ENCODE measurements at regions not wholly inside any gene's neighbourhood (a gene's known extent, or its start where the extent isn't known, plus 50 kb on each side); places are given as distances from the start of the nearest gene placed in this dataset.

GRCh38 chr2:136441979-136442714 is 323.2 kb upstream of the THSD7B start:
- Histone ChIP-seq H3K27ac (no peak overlapping the region), H3K4me3 (no peak overlapping the region), H3K4me1 (replicated peaks in 1 of 2) (peaks cover 12 to 15% of the 10 kb centered on the region in 2 donors)
- WGBS, 10 experiments = 0 to 83% (median 47%) methylated on average over 1 to 5 of the region's 9 CpGs
- no peak for ATAC-seq (replicated peaks in 6 of 8)
- in situ Hi-C loops (cut with MboI; ENCODE audit: low pct_unique_long_range_greater_than_20kb in 2 of 9, low sequenced_read_pairs in 9 of 9, unreplicated experiment in 9 of 9) = loop anchor here in 1 of 9 experiments (25.0 kb wide), 1 partner anchor 1395 kb away; no protein-coding TSS in a partner anchor

GRCh38 chr2:136439064-136439676 is 321.2 kb upstream of the CXCR4 start:
- Histone ChIP-seq H3K4me3 (no peak overlapping the region), H3K27ac (no peak overlapping the region), H3K4me1 (replicated peaks in 1 of 2) (peaks cover 12% of the 10 kb centered on the region in 2 donors)
- in situ Hi-C loops (cut with MboI; ENCODE audit: low pct_unique_long_range_greater_than_20kb in 2 of 9, low sequenced_read_pairs in 9 of 9, unreplicated experiment in 9 of 9) = loop anchor here in 1 of 9 experiments (25.0 kb wide), 1 partner anchor 1398 kb away; no protein-coding TSS in a partner anchor
- peak in 7 of 8 experiments; percentile 16 to 78 (median 70) for ATAC-seq (replicated peaks in 6 of 8)
- WGBS, 10 experiments = 0 to 62% (median 8%) methylated on average over 1 to 5 of the region's 5 CpGs; no CpG with 5 or more reads in 3 of the 10 experiments

GRCh38 chr2:136437461-136437860 is 319.5 kb upstream of the CXCR4 start:
- no peak overlapping the region for H3K27ac ChIP-seq
- in situ Hi-C loops (cut with MboI; ENCODE audit: low pct_unique_long_range_greater_than_20kb in 2 of 9, low sequenced_read_pairs in 9 of 9, unreplicated experiment in 9 of 9) = loop anchor here in 1 of 9 experiments (25.0 kb wide), 1 partner anchor 1400 kb away; no protein-coding TSS in a partner anchor
- no peak overlapping the region for H3K4me3 ChIP-seq
- no peak for ATAC-seq (replicated peaks in 6 of 8)
- H3K4me1 ChIP-seq (replicated peaks in 1 of 2) = peaks cover under 1 to 12% of the 10 kb centered on the region in 2 donors
- WGBS, 10 experiments = 0 to 96% (median 48%) methylated on average over 1 to 5 of the region's 5 CpGs; no CpG with 5 or more reads in 4 of the 10 experiments

DNA sequence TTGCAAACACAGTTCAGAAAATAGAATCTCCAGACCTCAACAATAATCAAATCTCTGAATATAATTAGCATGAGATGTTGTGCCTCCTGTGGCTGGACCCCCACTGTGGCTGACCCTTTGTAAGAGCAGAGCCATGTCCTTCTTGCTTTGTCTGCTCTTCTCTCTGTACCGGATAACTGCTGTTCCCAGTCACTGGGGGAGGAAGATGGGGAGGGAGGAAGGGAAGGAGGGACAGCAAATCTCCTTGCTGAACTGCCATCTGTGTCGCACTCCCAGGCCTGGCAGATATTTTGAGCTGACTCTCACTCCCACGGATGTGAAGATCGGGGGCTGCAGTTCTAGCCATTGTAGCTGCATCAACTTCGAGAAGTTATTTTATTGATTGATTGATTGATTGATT is 319.0 kb upstream of the CXCR4 start:
- Histone ChIP-seq H3K27ac (no peak overlapping the region), H3K4me1 (replicated peaks in 1 of 2) (peaks cover 0 to 7% of the 10 kb centered on the region in 2 donors), H3K4me3 (no peak overlapping the region)
- no peak for ATAC-seq (replicated peaks in 6 of 8)
- in situ Hi-C loops (cut with MboI; ENCODE audit: low pct_unique_long_range_greater_than_20kb in 2 of 9, low sequenced_read_pairs in 9 of 9, unreplicated experiment in 9 of 9) = loop anchor here in 1 of 9 experiments (25.0 kb wide), 1 partner anchor 1400 kb away; no protein-coding TSS in a partner anchor
- WGBS, 10 experiments = 0 to 80% (median 43%) methylated on average over 1 to 5 of the region's 5 CpGs; no CpG with 5 or more reads in 3 of the 10 experiments

DNA sequence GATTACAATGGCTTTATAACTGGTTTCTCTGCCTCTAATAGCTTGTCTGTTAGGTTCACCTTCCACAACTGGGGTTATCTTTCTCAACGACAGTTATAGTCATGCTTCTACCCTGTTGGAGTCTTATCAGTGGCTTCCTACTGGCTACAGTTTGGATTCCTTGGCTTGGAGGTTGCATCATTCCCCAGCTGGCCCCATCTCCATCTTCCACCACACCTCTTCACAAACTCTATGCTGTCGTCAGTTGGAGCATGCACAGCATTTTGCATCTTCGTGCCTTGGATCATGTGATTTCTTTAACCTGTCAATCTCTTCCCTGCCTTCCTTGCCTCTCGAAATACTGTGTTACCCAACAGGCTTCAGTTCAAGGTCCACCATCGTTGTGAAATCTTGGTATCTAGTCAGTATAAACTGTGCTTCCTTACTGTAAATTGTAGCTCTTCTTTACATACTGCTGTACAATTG is 316.3 kb upstream of the CXCR4 start:
- WGBS, 10 experiments = 4 to 90% (median 52%) methylated on average over 1 to 5 of the region's 5 CpGs
- in situ Hi-C loops (cut with MboI; ENCODE audit: low pct_unique_long_range_greater_than_20kb in 2 of 9, low sequenced_read_pairs in 9 of 9, unreplicated experiment in 9 of 9) = loop anchor here in 1 of 9 experiments (25.0 kb wide), 1 partner anchor 1403 kb away; no protein-coding TSS in a partner anchor
- Histone ChIP-seq H3K4me1 (replicated peaks in 1 of 2) (peaks cover 0 to 4% of the 10 kb centered on the region in 2 donors), H3K4me3 (no peak overlapping the region), H3K27ac (no peak overlapping the region)
- peak in 2 of 8 experiments; percentile 79 to 82 for ATAC-seq (replicated peaks in 6 of 8)

- in situ Hi-C loops (cut with MboI; ENCODE audit: low pct_unique_long_range_greater_than_20kb in 2 of 9, low sequenced_read_pairs in 9 of 9, unreplicated experiment in 9 of 9) = loop anchor here in 1 of 9 experiments (25.0 kb wide), 1 partner anchor 1404 kb away; no protein-coding TSS in a partner anchor
These were observed 315.3 kb upstream of the CXCR4 start for GRCh38 chr2:136433261-136433660.

GRCh38 chr2:136424112-136424511 is 306.2 kb upstream of the CXCR4 start:
- no peak overlapping the region for H3K27ac ChIP-seq
- no peak overlapping the region for H3K4me3 ChIP-seq
- ATAC-seq (replicated peaks in 6 of 8) = peak in 2 of 8 experiments; percentile 44 to 75
- in situ Hi-C loops (cut with MboI; ENCODE audit: low pct_unique_long_range_greater_than_20kb in 2 of 9, low sequenced_read_pairs in 9 of 9, unreplicated experiment in 9 of 9) = loop anchor here in 4 of 9 experiments (25.0 kb wide), 1 partner anchor 1413 kb away; no protein-coding TSS in a partner anchor
- 0 to 78% (median 67%) methylated on average over 1 to 5 of the region's 7 CpGs; no CpG with 5 or more reads in 3 of the 10 experiments for WGBS, 10 experiments
- H3K4me1 ChIP-seq (replicated peaks in 1 of 2) = peaks cover 0 to 2% of the 10 kb centered on the region in 2 donors

More at GRCh38 chr2:136433261-136433660, 315.3 kb upstream of the CXCR4 start:
- WGBS, 10 experiments = 0 to 91% (median 74%) methylated on average over 1 to 3 of the region's 3 CpGs; no CpG with 5 or more reads in 2 of the 10 experiments
- no peaks in the 10 kb centered on the region for H3K4me1 ChIP-seq (replicated peaks in 1 of 2)
- no peak for ATAC-seq (replicated peaks in 6 of 8)
- H3K27ac ChIP-seq = no peak overlapping the region
- H3K4me3 ChIP-seq = no peak overlapping the region

DNA sequence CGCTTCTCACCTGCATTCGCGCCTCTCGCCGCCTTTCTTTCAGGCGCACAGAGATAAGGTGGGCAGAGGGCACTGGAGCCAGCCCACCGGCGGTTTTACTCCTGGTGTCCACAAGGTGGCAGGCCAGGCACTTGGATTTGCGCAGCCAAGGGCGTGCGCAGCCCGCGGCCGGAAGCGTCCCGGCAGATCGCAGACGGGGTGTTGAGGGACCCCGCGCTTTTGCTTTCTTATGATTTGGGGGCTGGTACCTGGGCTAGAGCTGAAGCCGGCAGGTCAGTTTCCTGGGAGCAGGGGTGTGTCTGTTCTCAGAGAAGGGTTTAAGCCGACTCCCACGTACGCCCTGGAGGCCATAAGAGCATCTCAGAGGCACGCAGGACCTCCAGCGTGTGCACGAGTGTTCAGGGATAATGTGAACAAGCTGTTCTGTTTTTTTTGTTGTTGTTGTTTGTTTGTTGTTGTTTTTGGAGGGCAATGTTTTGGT is 305.6 kb upstream of the CXCR4 start:
- Histone ChIP-seq H3K4me3 (peak overlapping the region; percentile 33 to 47 (median 45)), H3K4me1 (replicated peaks in 1 of 2) (peaks cover 0 to 2% of the 10 kb centered on the region in 2 donors), H3K27ac (no peak overlapping the region)
- in situ Hi-C loops (cut with MboI; ENCODE audit: low pct_unique_long_range_greater_than_20kb in 2 of 9, low sequenced_read_pairs in 9 of 9, unreplicated experiment in 9 of 9) = loop anchor here in 4 of 9 experiments (25.0 kb wide), 1 partner anchor 1414 kb away; no protein-coding TSS in a partner anchor
- peak; percentile 99 to 100 (median 100) for ATAC-seq (replicated peaks in 6 of 8)
- 6 to 14% (median 8%) methylated on average over 3 to 11 of the region's 27 CpGs; no CpG with 5 or more reads in 4 of the 10 experiments for WGBS, 10 experiments

GRCh38 chr2:136422512-136422911 is 304.6 kb upstream of the CXCR4 start:
- in situ Hi-C loops (cut with MboI; ENCODE audit: low pct_unique_long_range_greater_than_20kb in 2 of 9, low sequenced_read_pairs in 9 of 9, unreplicated experiment in 9 of 9) = loop anchor here in 4 of 9 experiments (25.0 kb wide), 1 partner anchor 1415 kb away; no protein-coding TSS in a partner anchor
- ATAC-seq (replicated peaks in 6 of 8) = no peak
- Histone ChIP-seq H3K27ac (no peak overlapping the region), H3K4me1 (replicated peaks in 1 of 2) (peaks cover 0 to 2% of the 10 kb centered on the region in 2 donors), H3K4me3 (no peak overlapping the region)
- 64 to 100% (median 90%) methylated on average over 1 to 2 of the region's 2 CpGs; no CpG with 5 or more reads in 1 of the 10 experiments for WGBS, 10 experiments

DNA sequence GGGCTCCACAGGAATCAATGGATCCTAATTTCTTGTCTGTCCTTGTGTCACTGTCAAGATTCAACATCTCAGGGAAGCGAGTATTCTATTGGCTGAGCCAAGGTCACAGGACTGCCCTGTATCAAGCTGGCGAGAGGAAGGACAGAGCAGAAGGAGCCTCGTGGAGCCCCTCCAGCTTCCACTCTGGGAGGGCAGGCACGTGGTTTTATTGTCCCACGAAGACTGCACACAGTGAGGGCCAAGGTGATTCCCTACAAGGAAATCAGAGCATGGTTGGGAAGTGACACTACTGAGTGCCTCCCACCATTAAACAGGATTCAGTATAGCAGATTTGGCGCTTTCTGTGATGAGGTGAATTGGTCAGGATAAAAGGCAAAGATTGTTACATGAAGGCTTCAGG is 302.4 kb upstream of the CXCR4 start:
- Histone ChIP-seq H3K4me1 (replicated peaks in 1 of 2) (peaks cover 0 to 2% of the 10 kb centered on the region in 2 donors), H3K4me3 (no peak overlapping the region), H3K27ac (no peak overlapping the region)
- WGBS, 10 experiments = 10 to 93% (median 46%) methylated on average over 1 to 3 of the region's 6 CpGs; no CpG with 5 or more reads in 2 of the 10 experiments
- no peak for ATAC-seq (replicated peaks in 6 of 8)
- in situ Hi-C loops (cut with MboI; ENCODE audit: low pct_unique_long_range_greater_than_20kb in 2 of 9, low sequenced_read_pairs in 9 of 9, unreplicated experiment in 9 of 9) = loop anchor here in 4 of 9 experiments (25.0 kb wide), 1 partner anchor 1417 kb away; no protein-coding TSS in a partner anchor

DNA sequence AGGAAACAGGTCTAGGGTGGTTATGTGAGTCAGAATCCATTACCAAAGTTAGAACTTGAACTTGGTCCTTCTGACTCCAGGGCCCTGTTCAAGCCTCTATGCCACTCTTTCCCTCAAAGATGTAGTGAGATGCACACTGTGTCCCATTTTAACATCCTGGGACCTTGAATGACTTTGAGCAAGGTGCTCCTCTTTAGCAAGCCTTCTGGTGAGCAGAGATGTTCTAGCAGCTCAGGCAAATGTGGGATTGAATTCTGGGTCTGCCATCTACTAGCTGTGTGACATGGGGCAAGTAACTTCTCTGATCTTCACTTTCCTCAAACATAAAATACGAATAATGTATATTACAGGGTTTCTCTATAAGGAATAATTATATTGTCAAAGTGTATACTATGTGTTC is 294.0 kb upstream of the CXCR4 start:
- in situ Hi-C loops (cut with MboI; ENCODE audit: low pct_unique_long_range_greater_than_20kb in 2 of 9, low sequenced_read_pairs in 9 of 9, unreplicated experiment in 9 of 9) = loop anchor here in 4 of 9 experiments (25.0 kb wide), 1 partner anchor 1425 kb away; no protein-coding TSS in a partner anchor
- H3K4me1 ChIP-seq (replicated peaks in 1 of 2) = no peaks in the 10 kb centered on the region
- no peak overlapping the region for H3K4me3 ChIP-seq
- no peak overlapping the region for H3K27ac ChIP-seq
- no peak for ATAC-seq (replicated peaks in 6 of 8)
- 0 to 83% (median 40%) methylated on average over 1 of the region's 1 CpG; no CpG with 5 or more reads in 4 of the 10 experiments for WGBS, 10 experiments

DNA sequence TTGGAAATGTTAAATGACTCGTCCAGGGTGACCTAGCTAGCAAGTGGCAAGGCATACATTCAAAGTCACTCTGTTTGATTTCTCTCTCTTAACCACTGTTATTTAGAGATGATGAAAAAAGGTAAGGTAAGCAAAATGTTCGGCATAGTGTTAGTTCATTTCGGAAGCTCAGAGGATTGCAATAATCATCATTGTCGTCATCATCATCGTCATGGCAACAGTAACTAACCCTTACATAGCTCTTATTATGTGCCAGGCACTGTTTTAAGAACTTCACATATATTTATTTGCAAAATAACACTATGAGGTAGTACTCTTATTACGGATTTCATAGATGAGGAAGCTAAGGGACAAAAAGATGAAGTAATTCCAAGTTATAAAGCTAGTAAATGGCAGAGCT is 292.7 kb upstream of the CXCR4 start:
- 29 to 85% (median 62%) methylated on average over 1 to 6 of the region's 6 CpGs; no CpG with 5 or more reads in 2 of the 10 experiments for WGBS, 10 experiments
- Histone ChIP-seq H3K27ac (no peak overlapping the region), H3K4me3 (no peak overlapping the region), H3K4me1 (replicated peaks in 1 of 2) (no peaks in the 10 kb centered on the region)
- ATAC-seq (replicated peaks in 6 of 8) = no peak
- in situ Hi-C loops (cut with MboI; ENCODE audit: low pct_unique_long_range_greater_than_20kb in 2 of 9, low sequenced_read_pairs in 9 of 9, unreplicated experiment in 9 of 9) = loop anchor here in 4 of 9 experiments (25.0 kb wide), 1 partner anchor 1427 kb away; no protein-coding TSS in a partner anchor
